Thyroid gland (tissue), 4 donors: ENCODE measurements at regions not wholly inside any gene's neighbourhood (a gene's known extent, or its start where the extent isn't known, plus 50 kb on each side); places are given as distances from the start of the nearest gene placed in this dataset.
A peak's percentile ranks its signal among the peaks of the same experiment; 100 is the strongest.

Experiments used
- DNase-seq, 2 donors: peaks; one replicate each; pipeline ENCODE4 v3.0.0-alpha.2; 2019
- H3K27ac ChIP-seq, 3 donors: fragments of 200-600 bp; sonication (generic); 1 replicate in 2 of 3; 2 replicates in 1 of 3; pipeline ENCODE4 v1.5.1; 2016 to 2019; ENCODE audit warnings: mild to moderate bottlenecking in 1 of 3, moderate library complexity in 1 of 3
- H3K27me3 ChIP-seq: fragments of 200-600 bp; sonication (generic); one replicate; pipeline ENCODE4 v1.5.1; 2019
- H3K36me3 ChIP-seq, 2 donors: fragments of 200-600 bp; sonication (generic); one replicate each; pipeline ENCODE4 v1.5.1; 2016 to 2019
- H3K4me1 ChIP-seq, 2 donors: fragments of 200-600 bp; sonication (generic); one replicate each; pipeline ENCODE4 v1.5.1; 2017 to 2019
- H3K4me3 ChIP-seq, 3 donors: fragments of 200-600 bp; sonication (generic); replicated peaks in 1 of 3; 1 replicate in 2 of 3; 2 replicates in 1 of 3; pipeline ENCODE4 v1.5.1; 2016; ENCODE audit warnings: mild to moderate bottlenecking in 1 of 3
- H3K9me3 ChIP-seq: fragments of 200-600 bp; sonication (generic); one replicate; pipeline ENCODE4 v1.5.1; 2017
- POLR2A ChIP-seq, 2 donors: fragments of 450-650 bp; IDR thresholded peaks; one replicate each; pipeline ENCODE4 v1.6.1; 2017; ENCODE audit warnings: antibody characterized with exemption in 2 of 2, mild to moderate bottlenecking in 2 of 2, moderate library complexity in 1 of 2
- WGBS, 2 donors: methylation state at CpG; one replicate each; pipeline ENCODE4 v1.1.5; 2017; 5-methylcytosine and 5-hydroxymethylcytosine counted together
- intact Hi-C: fragments of 100-400 bp; cut with DNase I; formaldehyde crosslinking; loops from one replicate; pipeline ENCODE4 v1.15.1; 2023
- TF ChIP-seq, protein P1 (sequence below), 6 experiments: fragments of 200-600 bp in 3 of 6; fragments of 450-650 bp in 3 of 6; sonication (generic) in 3 of 6; IDR thresholded peaks; one replicate each; pipeline ENCODE4 v1.5.1; 2016 to 2019; ENCODE audit warnings: antibody characterized with exemption in 6 of 6, mild to moderate bottlenecking in 2 of 6, inconsistent platforms in 1 of 6, moderate library complexity in 1 of 6

DNA sequence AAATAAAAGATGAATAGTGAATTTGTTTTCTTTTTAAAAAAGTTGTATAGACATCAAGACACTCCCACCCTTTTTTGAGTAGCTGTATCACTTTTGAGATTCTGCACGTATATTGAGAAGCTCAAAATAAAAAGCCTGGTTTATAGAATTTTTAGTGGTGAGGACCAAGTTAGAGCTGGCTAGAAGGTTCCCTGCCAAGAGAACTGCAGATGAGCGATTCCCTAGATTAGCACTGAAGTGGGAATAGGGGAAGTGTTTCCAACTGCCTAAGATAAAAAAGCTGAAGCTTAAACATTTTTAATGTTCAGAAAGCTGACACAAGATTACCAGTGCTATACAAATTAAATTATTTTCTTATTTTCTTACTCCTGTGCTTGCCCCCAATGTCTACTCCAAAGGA is 135.7 kb upstream of the TMEM229A start:
- H3K36me3 ChIP-seq, result no peaks in the 10 kb centered on the region
- TF ChIP-seq, protein P1, sequence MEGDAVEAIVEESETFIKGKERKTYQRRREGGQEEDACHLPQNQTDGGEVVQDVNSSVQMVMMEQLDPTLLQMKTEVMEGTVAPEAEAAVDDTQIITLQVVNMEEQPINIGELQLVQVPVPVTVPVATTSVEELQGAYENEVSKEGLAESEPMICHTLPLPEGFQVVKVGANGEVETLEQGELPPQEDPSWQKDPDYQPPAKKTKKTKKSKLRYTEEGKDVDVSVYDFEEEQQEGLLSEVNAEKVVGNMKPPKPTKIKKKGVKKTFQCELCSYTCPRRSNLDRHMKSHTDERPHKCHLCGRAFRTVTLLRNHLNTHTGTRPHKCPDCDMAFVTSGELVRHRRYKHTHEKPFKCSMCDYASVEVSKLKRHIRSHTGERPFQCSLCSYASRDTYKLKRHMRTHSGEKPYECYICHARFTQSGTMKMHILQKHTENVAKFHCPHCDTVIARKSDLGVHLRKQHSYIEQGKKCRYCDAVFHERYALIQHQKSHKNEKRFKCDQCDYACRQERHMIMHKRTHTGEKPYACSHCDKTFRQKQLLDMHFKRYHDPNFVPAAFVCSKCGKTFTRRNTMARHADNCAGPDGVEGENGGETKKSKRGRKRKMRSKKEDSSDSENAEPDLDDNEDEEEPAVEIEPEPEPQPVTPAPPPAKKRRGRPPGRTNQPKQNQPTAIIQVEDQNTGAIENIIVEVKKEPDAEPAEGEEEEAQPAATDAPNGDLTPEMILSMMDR (IDR thresholded peaks at IDR 0.05), result no peak
- no peak for TF ChIP-seq POLR2A (IDR thresholded peaks at IDR 0.05)
- intact Hi-C loops, result no loop called here
- 66 to 70% methylated on average over 2 of the region's 2 CpGs for WGBS, 2 donors
- no peak overlapping the region for H3K27ac ChIP-seq
- no peaks in the 10 kb centered on the region for H3K4me1 ChIP-seq
- no peak for DNase-seq
- no peaks in the 10 kb centered on the region for H3K27me3 ChIP-seq
- H3K4me3 ChIP-seq, result no peak overlapping the region
- H3K9me3 ChIP-seq, result no peaks in the 10 kb centered on the region

DNA sequence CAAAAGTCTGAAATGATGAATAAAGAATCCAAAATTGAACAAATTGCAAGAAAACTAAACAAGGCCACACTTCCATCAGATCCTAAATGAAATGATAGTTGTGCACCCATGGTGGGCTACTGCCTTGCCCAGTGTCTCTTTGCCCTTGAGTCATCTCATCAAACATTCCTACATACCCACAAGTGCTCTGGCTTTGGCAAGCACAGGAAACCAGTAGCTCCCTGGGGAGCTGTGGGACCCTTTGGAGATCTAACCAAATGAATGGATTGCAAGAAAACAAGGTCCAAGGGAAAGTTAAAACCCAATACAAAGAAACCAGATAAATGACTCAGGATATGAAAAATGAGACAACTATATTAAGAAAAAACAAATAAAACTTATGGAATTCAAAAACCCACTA is 129.8 kb upstream of the TMEM229A start:
- TF ChIP-seq POLR2A (IDR thresholded peaks at IDR 0.05), result no peak
- TF ChIP-seq, protein P1 (IDR thresholded peaks at IDR 0.05), result no peak
- H3K4me1 ChIP-seq, result no peaks in the 10 kb centered on the region
- DNase-seq, result no peak
- H3K36me3 ChIP-seq, result no peaks in the 10 kb centered on the region
- H3K27ac ChIP-seq, result no peak overlapping the region
- H3K27me3 ChIP-seq, result no peaks in the 10 kb centered on the region
- H3K9me3 ChIP-seq, result no peaks in the 10 kb centered on the region
- H3K4me3 ChIP-seq, result no peak overlapping the region
- intact Hi-C loops, result no loop called here

DNA sequence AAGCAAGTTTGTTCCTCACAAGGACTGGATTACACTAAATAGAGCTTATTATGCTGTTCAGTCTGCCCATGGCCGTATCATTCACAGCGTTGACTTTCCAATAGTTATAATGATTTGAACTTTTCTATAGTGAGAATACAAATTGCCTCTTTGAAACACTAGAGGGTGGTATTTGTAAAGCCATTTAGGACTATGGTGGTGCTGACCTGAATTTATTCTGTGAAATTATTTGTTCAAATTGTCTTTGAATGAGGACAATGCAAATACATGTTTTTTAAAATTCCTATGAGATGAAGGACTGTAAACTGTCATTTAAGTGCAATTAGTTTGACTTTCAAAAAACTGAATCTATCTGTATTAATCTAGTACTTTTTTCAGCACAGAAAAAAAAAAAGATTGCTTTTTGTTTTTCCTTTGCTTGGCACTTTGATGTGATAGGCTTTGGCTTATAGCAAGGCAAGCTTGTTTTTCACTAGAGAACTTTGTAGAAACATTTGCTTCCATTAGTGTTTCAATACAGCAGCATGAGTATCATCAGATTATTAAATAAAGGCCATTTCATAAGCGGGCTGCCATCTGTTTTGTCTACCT is 122.7 kb upstream of the TMEM229A start:
- H3K36me3 ChIP-seq, result no peaks in the 10 kb centered on the region
- no peak overlapping the region for H3K27ac ChIP-seq
- no peaks in the 10 kb centered on the region for H3K4me1 ChIP-seq
- no peaks in the 10 kb centered on the region for H3K9me3 ChIP-seq
- intact Hi-C loops, result no loop called here
- TF ChIP-seq, protein P1 (IDR thresholded peaks at IDR 0.05), result peak in 4 of 6 experiments; percentile 7 to 50 (median 46)
- TF ChIP-seq POLR2A (IDR thresholded peaks at IDR 0.05), result no peak
- H3K4me3 ChIP-seq, result no peak overlapping the region
- DNase-seq, result no peak
- H3K27me3 ChIP-seq, result no peaks in the 10 kb centered on the region
- 42 to 44% methylated on average over 3 of the region's 3 CpGs for WGBS, 2 donors

DNA sequence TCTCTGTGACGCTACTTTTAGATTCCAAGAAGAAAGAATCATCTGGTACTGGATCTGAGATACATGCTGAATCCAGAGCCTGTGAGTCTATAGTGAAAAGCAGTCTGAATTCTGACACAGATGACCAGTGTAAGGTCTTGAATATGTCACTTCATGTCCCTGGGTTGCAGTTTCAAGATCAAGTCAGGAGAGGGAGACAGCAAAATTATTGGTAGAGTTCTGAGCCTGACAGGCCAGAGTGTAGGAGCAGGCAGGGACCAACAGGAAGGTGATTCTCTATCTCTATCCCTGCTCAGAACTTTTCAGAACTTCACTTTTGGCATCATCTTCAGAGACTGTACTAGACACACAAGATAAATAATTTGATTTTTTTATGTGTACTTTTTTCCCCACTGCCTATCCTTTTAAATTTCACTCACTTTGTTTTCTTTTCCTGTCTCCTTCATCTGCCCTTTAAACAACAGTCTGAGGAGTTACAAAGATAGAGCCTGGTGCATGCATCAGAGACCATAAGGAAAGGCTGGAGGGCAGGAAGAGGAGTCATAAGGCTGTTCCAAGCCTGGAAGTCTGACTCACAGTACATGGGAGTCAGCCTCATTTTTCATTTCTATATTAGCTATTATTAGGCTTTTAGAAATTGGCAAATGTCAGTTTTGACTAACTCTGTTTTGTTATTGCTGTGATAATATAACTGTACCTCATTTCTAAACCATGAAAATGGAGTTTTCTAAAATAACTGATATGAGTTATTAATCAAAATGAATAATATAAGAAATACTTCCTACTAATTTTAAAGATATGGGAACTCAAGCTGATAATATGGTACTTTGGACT is 120.2 kb upstream of the TMEM229A start:
- H3K36me3 ChIP-seq, result no peaks in the 10 kb centered on the region
- no peak overlapping the region for H3K27ac ChIP-seq
- TF ChIP-seq, protein P1 (IDR thresholded peaks at IDR 0.05), result peak in 3 of 6 experiments; percentile 14 to 23 (median 22)
- no peak for TF ChIP-seq POLR2A (IDR thresholded peaks at IDR 0.05)
- DNase-seq, result no peak
- intact Hi-C loops, result no loop called here
- H3K4me1 ChIP-seq, result no peaks in the 10 kb centered on the region
- no peak overlapping the region for H3K4me3 ChIP-seq
- H3K27me3 ChIP-seq, result no peaks in the 10 kb centered on the region
- 78 to 83% methylated on average over 1 of the region's 1 CpG for WGBS, 2 donors
- H3K9me3 ChIP-seq, result no peaks in the 10 kb centered on the region

DNA sequence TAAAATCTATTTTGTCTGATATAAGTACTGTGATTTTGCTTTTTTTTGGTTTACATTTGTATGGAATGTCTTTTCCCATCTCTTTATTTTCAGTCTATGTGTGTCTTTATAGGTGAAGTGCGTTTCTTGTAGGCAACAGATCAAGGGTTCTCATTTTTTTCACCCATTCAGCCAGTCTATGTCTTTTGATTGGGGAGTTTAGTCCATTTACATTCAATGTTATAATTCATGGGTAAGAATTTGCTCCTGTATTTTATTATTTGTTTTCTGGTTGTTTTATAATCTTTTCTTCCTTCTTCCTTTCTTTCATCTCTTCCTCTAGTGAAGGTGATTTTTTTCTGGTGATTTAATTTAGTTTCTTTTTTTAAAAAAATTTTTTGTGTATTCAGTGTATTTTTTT is 104.8 kb upstream of the TMEM229A start:
- Histone ChIP-seq H3K4me1 (no peaks in the 10 kb centered on the region), H3K9me3 (no peaks in the 10 kb centered on the region), H3K4me3 (no peak overlapping the region), H3K27me3 (no peaks in the 10 kb centered on the region), H3K36me3 (no peaks in the 10 kb centered on the region), H3K27ac (no peak overlapping the region)
- TF ChIP-seq, protein P1 (IDR thresholded peaks at IDR 0.05), result no peak
- TF ChIP-seq POLR2A (IDR thresholded peaks at IDR 0.05), result no peak
- DNase-seq, result no peak
- intact Hi-C loops, result no loop called here
- 82 to 92% methylated on average over 1 of the region's 1 CpG for WGBS, 2 donors
